IPS-15b (cell line): ENCODE measurements at regions not wholly inside any gene's neighbourhood (a gene's known extent, or its start where the extent isn't known, plus 50 kb on each side); places are given as distances from the start of the nearest gene placed in this dataset.
"Not testable (repeated sequence)": the region's sequence is repeated elsewhere in the genome, so short reads cannot be mapped to it uniquely, and the experiment has no call there.

Source experiments
- H3K27me3 ChIP-seq: one replicate; pipeline ENCODE4 v1.6.1; 2013; ENCODE audit warnings: low read length; ENCODE audit not compliant: control insufficient read depth, insufficient read depth
- H3K36me3 ChIP-seq: one replicate; pipeline ENCODE4 v1.6.1; 2013; ENCODE audit warnings: low read length; ENCODE audit not compliant: control insufficient read depth, insufficient read depth
- H3K4me1 ChIP-seq: one replicate; pipeline ENCODE4 v1.6.1; 2013; ENCODE audit warnings: mild to moderate bottlenecking, low read length; ENCODE audit not compliant: control insufficient read depth, insufficient read depth
- H3K4me3 ChIP-seq: one replicate; pipeline ENCODE4 v1.5.1; 2013; ENCODE audit warnings: low read depth, low read length
- H3K9ac ChIP-seq: one replicate; pipeline ENCODE4 v1.6.1; 2013; ENCODE audit warnings: low read depth, mild to moderate bottlenecking, low read length
- H3K9me3 ChIP-seq: one replicate; pipeline ENCODE4 v1.6.1; 2013; ENCODE audit warnings: mild to moderate bottlenecking, low read length; ENCODE audit not compliant: control insufficient read depth, insufficient read depth

DNA sequence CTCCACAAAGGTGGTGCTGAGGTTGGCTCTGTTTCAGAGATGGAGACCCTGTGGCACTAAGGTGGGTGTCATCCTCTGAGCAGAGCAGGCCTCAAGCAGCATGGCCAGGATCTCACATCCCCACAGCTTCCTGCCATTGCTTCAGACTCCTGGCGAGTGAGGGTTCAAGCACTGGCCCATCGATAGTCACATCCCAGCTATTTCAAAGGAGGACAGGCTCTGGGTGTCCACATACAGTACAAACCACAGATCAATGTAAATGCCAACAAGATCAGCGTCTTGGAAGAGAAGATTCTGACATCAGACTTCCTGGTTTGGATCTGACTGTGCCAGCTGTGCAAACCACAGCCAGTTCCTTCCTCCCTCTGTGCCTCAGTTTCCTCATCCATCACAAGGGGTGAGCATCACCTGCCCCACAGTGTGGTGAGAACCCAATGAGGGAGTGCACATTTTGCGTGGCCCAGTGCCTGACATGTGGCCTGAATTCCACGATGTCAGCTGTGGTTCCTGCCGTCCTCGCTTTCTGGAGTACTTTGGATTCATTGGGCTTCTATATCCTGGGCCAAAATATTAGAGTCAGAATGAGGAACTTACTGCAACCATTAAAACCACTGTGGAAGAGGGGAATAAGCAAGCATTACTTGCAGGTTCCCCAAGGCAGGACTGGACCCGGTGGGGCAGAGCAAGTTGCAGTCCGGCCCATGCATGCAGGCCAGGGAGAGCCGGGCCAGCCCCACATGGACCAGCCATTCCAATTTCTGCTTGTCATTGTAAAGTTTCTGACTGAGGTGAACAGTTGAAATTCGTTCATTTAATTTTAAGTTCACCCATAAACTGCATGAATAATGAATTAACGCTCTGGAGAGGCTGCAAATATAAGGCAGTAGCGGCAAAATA, 236.0 kb downstream of the TTLL2 start:
- H3K9ac ChIP-seq = no peak overlapping the region
- no peaks in the 10 kb centered on the region for H3K9me3 ChIP-seq
- no peaks in the 10 kb centered on the region for H3K4me1 ChIP-seq
- H3K4me3 ChIP-seq = no peak overlapping the region
- H3K36me3 ChIP-seq = no peaks in the 10 kb centered on the region
- H3K27me3 ChIP-seq = no peaks in the 10 kb centered on the region

- H3K9ac ChIP-seq, H3K27me3 ChIP-seq, H3K36me3 ChIP-seq, H3K4me3 ChIP-seq, H3K4me1 ChIP-seq, H3K9me3 ChIP-seq: not testable (repeated sequence)
Measured at GRCh38 chr6:167562862-167563261, 238.0 kb downstream of the TTLL2 start.

GRCh38 chr6:167564416-167565250, 239.7 kb downstream of the TTLL2 start:
- Histone ChIP-seq H3K4me3 (no peak overlapping the region), H3K27me3 (no peaks in the 10 kb centered on the region), H3K9me3 (no peaks in the 10 kb centered on the region), H3K36me3 (no peaks in the 10 kb centered on the region), H3K4me1 (no peaks in the 10 kb centered on the region), H3K9ac (no peak overlapping the region)

DNA sequence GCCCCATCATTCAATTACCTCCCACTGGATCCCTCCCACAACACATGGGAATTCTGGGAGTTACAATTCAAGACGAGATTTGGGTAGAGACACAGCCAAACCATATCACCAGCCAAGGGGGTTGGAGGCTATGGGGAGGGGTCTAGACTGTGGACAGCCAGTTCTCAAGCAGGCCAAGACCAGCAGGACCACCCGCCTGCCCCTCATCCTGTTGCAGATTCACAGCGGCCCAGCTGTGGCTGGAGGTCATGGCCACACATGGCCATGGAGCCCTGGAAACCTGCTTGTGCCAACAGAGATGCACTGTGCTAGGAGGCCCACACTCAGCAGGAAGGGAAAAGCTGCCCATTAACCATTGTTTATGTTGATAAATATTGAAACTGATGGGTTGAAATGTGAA, 240.5 kb downstream of the TTLL2 start:
- Histone ChIP-seq H3K9me3 (no peaks in the 10 kb centered on the region), H3K4me3 (no peak overlapping the region), H3K27me3 (no peaks in the 10 kb centered on the region), H3K9ac (no peak overlapping the region), H3K36me3 (no peaks in the 10 kb centered on the region), H3K4me1 (no peaks in the 10 kb centered on the region)

- Histone ChIP-seq H3K4me3 (no peak overlapping the region), H3K27me3 (no peaks in the 10 kb centered on the region), H3K9ac (no peak overlapping the region)
Measured at GRCh38 chr6:167565884-167566599, 241.2 kb downstream of the TTLL2 start.

DNA sequence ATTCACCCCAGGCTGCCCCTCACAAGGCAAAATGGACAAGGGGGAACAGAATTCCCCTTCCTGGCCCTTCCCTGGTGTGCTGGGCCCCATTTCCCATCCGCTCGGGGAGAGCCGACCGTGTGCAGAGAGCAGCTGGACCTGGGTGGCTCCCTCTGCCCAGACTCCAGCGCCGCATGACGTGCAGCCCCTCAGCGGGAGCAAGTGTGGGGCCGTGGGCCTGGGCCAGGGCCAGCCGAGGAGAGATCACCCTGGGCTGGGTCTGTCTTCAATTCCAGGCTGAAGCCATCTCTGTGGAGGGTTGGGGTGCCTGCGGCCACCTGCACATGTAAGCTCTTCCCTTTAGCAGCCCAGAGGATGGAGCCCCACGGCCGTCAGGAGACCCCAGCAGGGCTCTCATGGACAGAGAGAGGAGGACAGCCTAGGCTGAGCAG, 241.8 kb downstream of the TTLL2 start:
- Histone ChIP-seq H3K9me3 (no peaks in the 10 kb centered on the region), H3K9ac (no peak overlapping the region), H3K4me3 (no peak overlapping the region), H3K27me3 (no peaks in the 10 kb centered on the region), H3K36me3 (no peaks in the 10 kb centered on the region), H3K4me1 (no peaks in the 10 kb centered on the region)

More at GRCh38 chr6:167565884-167566599, 241.2 kb downstream of the TTLL2 start:
- no peaks in the 10 kb centered on the region for H3K36me3 ChIP-seq
- H3K9me3 ChIP-seq = no peaks in the 10 kb centered on the region
- H3K4me1 ChIP-seq = no peaks in the 10 kb centered on the region

- Histone ChIP-seq H3K4me3 (no peak overlapping the region), H3K4me1 (no peaks in the 10 kb centered on the region), H3K9me3 (no peaks in the 10 kb centered on the region), H3K27me3 (no peaks in the 10 kb centered on the region), H3K36me3 (no peaks in the 10 kb centered on the region), H3K9ac (no peak overlapping the region)
Measured at GRCh38 chr6:167567142-167568033, 242.5 kb downstream of the TTLL2 start.

- Histone ChIP-seq H3K4me1 (no peaks in the 10 kb centered on the region), H3K4me3 (no peak overlapping the region), H3K27me3 (no peaks in the 10 kb centered on the region), H3K9ac (no peak overlapping the region), H3K9me3 (no peaks in the 10 kb centered on the region), H3K36me3 (no peaks in the 10 kb centered on the region)
Measured at GRCh38 chr6:167568407-167569024, 243.6 kb downstream of the TTLL2 start.

DNA sequence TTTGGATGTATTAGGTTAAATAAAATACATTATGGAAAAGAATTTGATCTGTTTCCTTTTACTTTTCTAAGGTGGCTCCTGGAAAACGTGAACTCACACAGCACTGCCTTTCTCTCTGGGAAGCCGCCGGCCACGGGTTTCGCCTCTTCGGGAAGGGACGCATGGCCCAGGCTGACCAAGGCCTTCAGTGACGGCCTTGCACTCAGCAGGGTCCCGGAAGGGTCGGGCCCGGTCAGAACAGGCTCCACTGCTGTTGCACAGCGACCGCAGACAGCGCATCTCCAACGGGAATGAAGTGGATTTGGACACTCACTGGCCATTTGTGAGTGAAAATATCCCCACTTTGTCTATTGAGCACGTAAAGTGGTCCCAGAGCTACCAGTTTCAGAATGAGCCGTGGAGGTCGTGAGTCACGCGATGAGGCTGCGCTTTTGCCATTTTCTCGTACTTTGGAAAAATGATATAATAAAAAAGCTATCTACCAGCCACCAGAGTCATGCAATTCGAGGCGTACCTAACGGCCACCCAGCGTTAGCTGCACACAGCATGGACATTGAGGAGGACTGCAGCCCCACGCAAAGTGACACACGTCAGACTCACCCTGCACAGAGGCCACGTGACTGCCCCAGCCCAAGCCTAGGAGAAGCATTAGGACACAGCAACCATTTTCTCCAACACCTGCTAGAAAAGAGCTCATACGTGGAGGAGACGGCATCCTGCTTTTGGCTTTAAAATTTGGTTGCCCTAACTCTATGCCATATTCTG, 244.3 kb downstream of the TTLL2 start:
- Histone ChIP-seq H3K4me3 (no peak overlapping the region), H3K9ac (no peak overlapping the region), H3K27me3 (no peaks in the 10 kb centered on the region), H3K36me3 (no peaks in the 10 kb centered on the region), H3K9me3 (no peaks in the 10 kb centered on the region), H3K4me1 (no peaks in the 10 kb centered on the region)

GRCh38 chr6:167569879-167570278, 245.0 kb downstream of the TTLL2 start:
- H3K36me3 ChIP-seq = no peaks in the 10 kb centered on the region
- H3K9me3 ChIP-seq = no peaks in the 10 kb centered on the region
- no peak overlapping the region for H3K4me3 ChIP-seq
- no peaks in the 10 kb centered on the region for H3K27me3 ChIP-seq
- no peaks in the 10 kb centered on the region for H3K4me1 ChIP-seq
- H3K9ac ChIP-seq = no peak overlapping the region
